ENCODE measurements at regions not wholly inside any gene's neighbourhood (a gene's known extent, or its start where the extent isn't known, plus 50 kb on each side); places are given as distances from the start of the nearest gene placed in this dataset.

GRCh38 chr11:92473736-92474135 is 249.1 kb downstream of the FAT3 start:
- DNase-seq (ENCODE audit: low read depth) = no peak

GRCh38 chr11:92475316-92475715 is 250.7 kb downstream of the FAT3 start:
- Histone ChIP-seq H3K4me3 (ENCODE audit: low read depth, low read length) (no peak overlapping the region), H3K27me3 (ENCODE audit: control insufficient read depth, insufficient read depth, low read length) (no peaks in the 10 kb centered on the region), H3K36me3 (ENCODE audit: control insufficient read depth, insufficient read depth, low read length) (no peaks in the 10 kb centered on the region)
- no peak for TF ChIP-seq CTCF (IDR thresholded peaks at IDR 0.05; ENCODE audit: insufficient read depth, low read length, poor library complexity, severe bottlenecking)
- no peak for DNase-seq (ENCODE audit: low read depth)

More at GRCh38 chr11:92473736-92474135, 249.1 kb downstream of the FAT3 start:
- no peaks in the 10 kb centered on the region for H3K36me3 ChIP-seq (ENCODE audit: control insufficient read depth, insufficient read depth, low read length)
- no peak for TF ChIP-seq CTCF (IDR thresholded peaks at IDR 0.05; ENCODE audit: insufficient read depth, low read length, poor library complexity, severe bottlenecking)
- H3K27me3 ChIP-seq (ENCODE audit: control insufficient read depth, insufficient read depth, low read length) = no peaks in the 10 kb centered on the region
- H3K4me3 ChIP-seq (ENCODE audit: low read depth, low read length) = no peak overlapping the region

DNA sequence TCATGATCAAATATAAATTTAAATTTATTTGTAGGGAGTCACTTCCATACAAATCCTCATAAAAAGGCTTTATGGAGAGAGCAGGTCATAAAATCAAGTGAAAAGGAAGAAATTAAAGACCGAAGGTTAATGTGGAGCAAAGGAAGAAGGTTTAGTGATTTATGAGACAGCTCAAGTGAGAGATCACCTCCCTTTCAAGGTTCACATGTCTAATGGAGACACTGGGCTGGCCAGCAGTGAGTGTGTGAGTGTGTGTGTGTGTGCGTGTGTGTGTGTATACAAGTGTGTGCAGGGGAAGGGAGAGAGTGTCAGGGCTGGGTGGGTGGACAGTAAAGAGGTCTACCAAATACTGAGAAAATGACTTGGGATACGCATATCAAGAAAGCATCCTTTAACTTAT is 251.2 kb downstream of the FAT3 start:
- H3K4me3 ChIP-seq (ENCODE audit: low read depth, low read length) = no peak overlapping the region
- TF ChIP-seq CTCF (IDR thresholded peaks at IDR 0.05; ENCODE audit: insufficient read depth, low read length, poor library complexity, severe bottlenecking) = no peak
- no peak for DNase-seq (ENCODE audit: low read depth)

DNA sequence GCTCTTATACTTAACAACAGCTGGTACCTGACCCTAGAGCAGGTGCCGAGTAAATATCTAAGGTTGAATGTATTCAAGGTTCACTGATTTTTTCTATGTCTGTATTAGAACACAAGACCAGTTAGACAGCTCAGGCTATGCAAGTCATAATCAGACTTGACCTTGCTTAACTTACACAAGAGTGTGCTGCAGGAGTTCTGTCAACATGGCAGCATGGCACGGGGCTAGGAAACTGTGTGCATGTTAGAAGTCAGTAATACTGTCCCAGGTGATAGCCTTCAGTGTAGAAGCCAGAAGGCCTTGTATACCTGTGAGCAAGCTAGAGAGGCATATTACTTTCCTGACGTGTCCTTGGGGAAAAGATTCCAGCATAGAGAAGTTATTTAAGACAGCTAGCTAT is 253.1 kb downstream of the FAT3 start:
- H3K4me3 ChIP-seq (ENCODE audit: low read depth, low read length) = no peak overlapping the region
- TF ChIP-seq CTCF (IDR thresholded peaks at IDR 0.05; ENCODE audit: insufficient read depth, low read length, poor library complexity, severe bottlenecking) = no peak
- no peaks in the 10 kb centered on the region for H3K36me3 ChIP-seq (ENCODE audit: control insufficient read depth, insufficient read depth, low read length)
- DNase-seq (ENCODE audit: low read depth) = no peak
- H3K27me3 ChIP-seq (ENCODE audit: control insufficient read depth, insufficient read depth, low read length) = no peaks in the 10 kb centered on the region

More for the DNA sequence above, 251.2 kb downstream of the FAT3 start:
- no peaks in the 10 kb centered on the region for H3K36me3 ChIP-seq (ENCODE audit: control insufficient read depth, insufficient read depth, low read length)
- no peaks in the 10 kb centered on the region for H3K27me3 ChIP-seq (ENCODE audit: control insufficient read depth, insufficient read depth, low read length)

DNA sequence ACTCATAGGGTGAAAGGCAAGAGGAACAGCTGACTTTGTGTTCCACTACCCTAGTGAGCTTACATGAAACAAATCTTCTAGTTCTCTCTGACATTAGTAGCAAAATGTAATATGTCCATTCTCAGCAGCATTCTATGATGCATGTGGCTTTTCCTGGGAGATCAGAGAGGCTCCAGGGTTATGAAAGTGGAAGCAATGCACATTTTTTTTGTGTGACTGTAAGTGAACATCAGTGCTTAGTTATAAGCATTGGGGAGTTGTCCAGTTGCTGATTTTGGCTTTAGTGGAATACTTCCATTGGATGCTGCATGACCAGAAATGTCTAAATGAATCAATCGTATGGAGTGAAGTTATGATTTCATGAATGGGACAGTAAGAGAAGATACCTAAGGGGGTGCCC is 255.9 kb downstream of the FAT3 start:
- no peak for DNase-seq (ENCODE audit: low read depth)
- Histone ChIP-seq H3K27me3 (ENCODE audit: control insufficient read depth, insufficient read depth, low read length) (no peaks in the 10 kb centered on the region), H3K4me3 (ENCODE audit: low read depth, low read length) (no peak overlapping the region), H3K36me3 (ENCODE audit: control insufficient read depth, insufficient read depth, low read length) (no peaks in the 10 kb centered on the region)
- no peak for TF ChIP-seq CTCF (IDR thresholded peaks at IDR 0.05; ENCODE audit: insufficient read depth, low read length, poor library complexity, severe bottlenecking)

DNA sequence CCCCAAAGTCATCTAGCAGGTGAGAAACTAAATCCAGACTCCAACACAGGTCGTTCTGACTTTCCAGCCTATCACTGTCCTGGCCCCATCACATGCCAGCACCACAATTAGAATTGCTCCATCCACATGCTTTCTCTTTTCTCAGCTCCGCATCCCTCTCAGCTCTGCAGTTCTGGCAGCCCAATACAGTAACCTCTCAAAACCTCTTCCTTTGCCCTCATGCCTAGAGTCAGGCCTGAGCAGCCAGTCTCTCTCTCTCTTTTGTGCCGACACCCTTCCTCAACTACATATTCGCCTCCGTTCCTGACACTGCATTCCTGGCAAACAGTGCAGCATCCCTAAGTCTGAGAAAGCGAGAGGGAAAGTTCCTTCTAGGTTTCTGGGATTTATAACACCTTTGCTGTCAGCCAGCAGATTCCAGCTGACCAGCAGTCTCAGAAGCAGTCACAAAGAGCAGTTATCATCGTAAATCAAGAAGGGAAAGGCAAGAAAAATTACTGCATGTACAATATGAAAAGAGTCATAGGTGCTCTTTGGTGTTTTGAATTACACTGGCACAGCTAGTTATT is 258.0 kb downstream of the FAT3 start:
- TF ChIP-seq CTCF (IDR thresholded peaks at IDR 0.05; ENCODE audit: insufficient read depth, low read length, poor library complexity, severe bottlenecking) = no peak
- H3K27me3 ChIP-seq (ENCODE audit: control insufficient read depth, insufficient read depth, low read length) = no peaks in the 10 kb centered on the region

More for the DNA sequence above, 258.0 kb downstream of the FAT3 start:
- Histone ChIP-seq H3K36me3 (ENCODE audit: control insufficient read depth, insufficient read depth, low read length) (no peaks in the 10 kb centered on the region), H3K4me3 (ENCODE audit: low read depth, low read length) (no peak overlapping the region)
- DNase-seq (ENCODE audit: low read depth) = no peak
